Heart left ventricle (tissue), 16 donors: ENCODE measurements at regions not wholly inside any gene's neighbourhood (a gene's known extent, or its start where the extent isn't known, plus 50 kb on each side); places are given as distances from the start of the nearest gene placed in this dataset.

Experiments used
- ATAC-seq, 4 donors: fragments of 200-7000 bp; cut with Tn5 transposase; one replicate each; pipeline ENCODE4 v1.9.1; 2020 to 2022; ENCODE audit warnings: moderate library complexity in 4 of 4, mild to moderate bottlenecking in 3 of 4, moderate number of reproducible peaks in 1 of 4
- DNase-seq, 5 donors: peaks; one replicate each; pipeline ENCODE4 v3.0.0-alpha.2; 2020
- H3K27ac ChIP-seq, 12 donors: fragments of 200-600 bp; sonication (generic) in 4 of 12; one replicate each; pipeline versions ENCODE4 v1.5.0 to v1.8.0; 2016 to 2022; ENCODE audit warnings: mild to moderate bottlenecking in 2 of 12
- H3K27me3 ChIP-seq, 9 donors: fragments of 200-600 bp; sonication (generic) in 2 of 9; one replicate each; pipeline versions ENCODE4 v1.5.1 to v1.8.0; 2016 to 2022; ENCODE audit warnings: mild to moderate bottlenecking in 3 of 9
- H3K36me3 ChIP-seq, 9 donors: fragments of 200-600 bp; sonication (generic) in 2 of 9; one replicate each; pipeline versions ENCODE4 v1.5.0 to v1.8.0; 2018 to 2022; ENCODE audit warnings: mild to moderate bottlenecking in 2 of 9
- H3K4me1 ChIP-seq, 12 donors: fragments of 200-600 bp; sonication (generic) in 4 of 12; one replicate each; pipeline versions ENCODE4 v1.5.0 to v1.8.0; 2016 to 2022; ENCODE audit warnings: mild to moderate bottlenecking in 3 of 12
- H3K4me3 ChIP-seq, 12 donors: fragments of 200-600 bp; sonication (generic) in 4 of 12; one replicate each; pipeline versions ENCODE4 v1.5.0 to v1.8.0; 2017 to 2022; ENCODE audit warnings: mild to moderate bottlenecking in 9 of 12, moderate library complexity in 4 of 12
- H3K9me3 ChIP-seq, 12 donors: fragments of 200-600 bp; sonication (generic) in 4 of 12; one replicate each; pipeline versions ENCODE4 v1.5.0 to v1.8.0; 2016 to 2022; ENCODE audit warnings: mild to moderate bottlenecking in 1 of 12
- CTCF ChIP-seq, 12 donors: fragments of 200-600 bp; sonication (generic) in 4 of 12; IDR thresholded peaks; one replicate each; pipeline versions ENCODE4 v1.5.0 to v1.8.0; 2018 to 2022; ENCODE audit warnings: antibody characterized with exemption in 12 of 12, mild to moderate bottlenecking in 5 of 12
- POLR2A ChIP-seq, 2 donors: fragments of 450-650 bp; IDR thresholded peaks; one replicate each; pipeline ENCODE4 v1.6.1; 2017; ENCODE audit warnings: antibody characterized with exemption in 2 of 2, mild to moderate bottlenecking in 2 of 2, moderate library complexity in 2 of 2
- WGBS, 4 donors: extraction: QIAGEN DNeasy Blood & Tissue Kit in 2 of 4; methylation state at CpG; one replicate each; pipeline versions ENCODE4 v1.1.5 to v1.1.7; 2013 to 2018; 5-methylcytosine and 5-hydroxymethylcytosine counted together
- intact Hi-C, 10 donors: fragments of 100-400 bp; cut with DNase I; formaldehyde crosslinking; loops; one replicate each; pipeline versions ENCODE4 v1.11.1 to v1.14.2; 2022
- donor health status: ischemic (EF 13 %, LVEDD 7.1; RV severe dilation, severe dysfunction).
- donor health status: healthy with polysubstance abuse.
- donor health status: DM: no; HTN: yes; CAD: no.
- donor health status: DM: no; HTN: no; CAD: no.
- donor health status: ischemic (EF 25% LVEDD 6.9; RV normal size, moderate dysfunction).
- donor health status: ischemic (EF 25% LVEDD 5.7; RV mildly dilated, moderate dysfunction).
- donor health status: healthy.
- donor health status: DM: yes; HTN: yes; CAD: no.
- donor health status: ischemic (EF 35%, LVEDD 5.7; RV mildly dilated, moderate dysfunction).
- donor health status: nonischemic (EF 11% LVEDD 7.7; RV severe dilation, severe dysfunction).
- donor health status: DM: yes; HTN: yes; CAD: no.
- donor health status: PGD.
- donor health status: ischemic (EF 29% LVEDD 5.4; RV normal size, mild dysfunction).
- donor health status: nonischemic (EF 23%, LVEDD 6.1; RV moderate dilation, normal function).

- 94 to 99% (median 96%) methylated on average over 3 of the region's 3 CpGs for WGBS, 4 donors
Observed at GRCh38 chr9:71323357-71323756, 201.9 kb upstream of the TRPM3 start.

GRCh38 chr9:71322311-71322710 lies 200.9 kb upstream of the TRPM3 start:
- 91 to 93% (median 92%) methylated on average over 3 of the region's 3 CpGs for WGBS, 4 donors
- H3K9me3 ChIP-seq: no peaks in the 10 kb centered on the region
- no peak overlapping the region for H3K27ac ChIP-seq
- intact Hi-C loops: no loop called here
- DNase-seq (no peak), ATAC-seq (no peak)
- no peak overlapping the region for H3K4me3 ChIP-seq
- no peaks in the 10 kb centered on the region for H3K27me3 ChIP-seq
- no peaks in the 10 kb centered on the region for H3K4me1 ChIP-seq
- no peak for TF ChIP-seq POLR2A (IDR thresholded peaks at IDR 0.05)
- TF ChIP-seq CTCF (IDR thresholded peaks at IDR 0.05): no peak
- H3K36me3 ChIP-seq: no peaks in the 10 kb centered on the region

More at GRCh38 chr9:71323357-71323756, 201.9 kb upstream of the TRPM3 start:
- ATAC-seq: no peak
- no peak for DNase-seq
- Histone ChIP-seq H3K4me3 (no peak overlapping the region), H3K27me3 (no peaks in the 10 kb centered on the region), H3K9me3 (no peaks in the 10 kb centered on the region), H3K27ac (no peak overlapping the region), H3K36me3 (no peaks in the 10 kb centered on the region), H3K4me1 (no peaks in the 10 kb centered on the region)
- TF ChIP-seq POLR2A (IDR thresholded peaks at IDR 0.05): no peak
- no peak for TF ChIP-seq CTCF (IDR thresholded peaks at IDR 0.05)
- intact Hi-C loops: no loop called here

GRCh38 chr9:71308454-71308853 lies 187.0 kb upstream of the TRPM3 start:
- Histone ChIP-seq H3K4me3 (no peak overlapping the region), H3K9me3 (no peaks in the 10 kb centered on the region), H3K36me3 (no peaks in the 10 kb centered on the region), H3K27me3 (no peaks in the 10 kb centered on the region), H3K27ac (no peak overlapping the region), H3K4me1 (no peaks in the 10 kb centered on the region)
- intact Hi-C loops: no loop called here
- 86 to 94% (median 90%) methylated on average over 1 of the region's 1 CpG for WGBS, 4 donors
- no peak for DNase-seq
- no peak for ATAC-seq
- TF ChIP-seq CTCF (IDR thresholded peaks at IDR 0.05): no peak
- TF ChIP-seq POLR2A (IDR thresholded peaks at IDR 0.05): no peak

GRCh38 chr9:71306134-71306533 lies 184.7 kb upstream of the TRPM3 start:
- H3K27me3 ChIP-seq: no peaks in the 10 kb centered on the region
- intact Hi-C loops: no loop called here
- H3K4me1 ChIP-seq: no peaks in the 10 kb centered on the region
- TF ChIP-seq POLR2A (IDR thresholded peaks at IDR 0.05): no peak
- DNase-seq (no peak), ATAC-seq (no peak)
- H3K9me3 ChIP-seq: no peaks in the 10 kb centered on the region
- 84 to 87% (median 85%) methylated on average over 3 of the region's 3 CpGs for WGBS, 4 donors
- no peak overlapping the region for H3K4me3 ChIP-seq
- H3K36me3 ChIP-seq: no peaks in the 10 kb centered on the region
- no peak overlapping the region for H3K27ac ChIP-seq

GRCh38 chr9:71303351-71303750 lies 181.9 kb upstream of the TRPM3 start:
- Histone ChIP-seq H3K4me1 (no peaks in the 10 kb centered on the region), H3K36me3 (no peaks in the 10 kb centered on the region), H3K27ac (no peak overlapping the region), H3K27me3 (no peaks in the 10 kb centered on the region), H3K9me3 (no peaks in the 10 kb centered on the region), H3K4me3 (no peak overlapping the region)
- no peak for DNase-seq
- intact Hi-C loops: no loop called here
- TF ChIP-seq CTCF (IDR thresholded peaks at IDR 0.05): no peak
- no peak for TF ChIP-seq POLR2A (IDR thresholded peaks at IDR 0.05)
- 80 to 92% (median 88%) methylated on average over 1 of the region's 1 CpG for WGBS, 4 donors
- ATAC-seq: no peak
